ENCODE measurements at regions not wholly inside any gene's neighbourhood (a gene's known extent, or its start where the extent isn't known, plus 50 kb on each side); places are given as distances from the start of the nearest gene placed in this dataset.

DNA sequence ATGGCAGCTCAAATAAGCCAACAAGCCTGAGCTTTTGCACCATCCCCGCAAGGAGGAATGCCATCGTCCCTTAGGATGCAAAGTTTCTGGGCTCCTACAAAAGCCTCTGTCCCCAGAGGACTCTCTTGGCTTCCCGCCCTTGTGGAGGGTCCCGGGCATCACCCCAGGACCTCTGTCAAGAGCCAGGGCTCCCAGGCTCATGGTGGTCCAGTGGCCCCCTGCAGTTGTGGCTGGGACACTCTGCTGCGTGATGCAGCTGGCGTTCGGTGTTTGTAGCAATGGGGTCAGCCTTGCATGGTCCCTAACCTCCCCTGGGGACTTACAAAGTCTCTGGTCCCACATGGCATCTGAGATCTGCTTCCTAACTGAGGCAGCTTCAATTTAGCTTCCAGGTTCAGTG is 104.7 kb downstream of the RIPK4 start:
- H3K27me3 ChIP-seq: no peaks in the 10 kb centered on the region
- TF ChIP-seq CTCF (IDR thresholded peaks at IDR 0.05) (no peak), POLR2A (IDR thresholded peaks at IDR 0.05) (no peak)
- H3K4me3 ChIP-seq: no peak overlapping the region
- H3K36me3 ChIP-seq (replicated peaks in 1 of 2; ENCODE audit: insufficient read depth in 1 of 2, low read depth in 2 of 2): no peaks in the 10 kb centered on the region
- no peak overlapping the region for H3K27ac ChIP-seq
- 81 to 86% methylated on average over 3 to 7 of the region's 7 CpGs for WGBS, 2 donors
- H3K4me1 ChIP-seq: peaks cover 4% of the 10 kb centered on the region
- DNase-seq (no peak), ATAC-seq (no peak)
- H3K9me3 ChIP-seq: no peaks in the 10 kb centered on the region
- intact Hi-C loops (cut with DNase I): no loop called here

GRCh38 chr21:41660748-41661147 is 106.1 kb downstream of the RIPK4 start:
- H3K4me1 ChIP-seq: peaks cover 4% of the 10 kb centered on the region
- WGBS, 2 donors: 67 to 81% methylated on average over 9 to 10 of the region's 10 CpGs
- intact Hi-C loops (cut with DNase I): no loop called here
- no peak for ATAC-seq
- H3K4me3 ChIP-seq: no peak overlapping the region
- no peak for TF ChIP-seq POLR2A (IDR thresholded peaks at IDR 0.05)
- TF ChIP-seq CTCF (IDR thresholded peaks at IDR 0.05): no peak
- H3K9me3 ChIP-seq: no peaks in the 10 kb centered on the region
- H3K36me3 ChIP-seq (replicated peaks in 1 of 2; ENCODE audit: insufficient read depth in 1 of 2, low read depth in 2 of 2): no peaks in the 10 kb centered on the region
- DNase-seq: no peak
- H3K27me3 ChIP-seq: no peaks in the 10 kb centered on the region
- no peak overlapping the region for H3K27ac ChIP-seq

DNA sequence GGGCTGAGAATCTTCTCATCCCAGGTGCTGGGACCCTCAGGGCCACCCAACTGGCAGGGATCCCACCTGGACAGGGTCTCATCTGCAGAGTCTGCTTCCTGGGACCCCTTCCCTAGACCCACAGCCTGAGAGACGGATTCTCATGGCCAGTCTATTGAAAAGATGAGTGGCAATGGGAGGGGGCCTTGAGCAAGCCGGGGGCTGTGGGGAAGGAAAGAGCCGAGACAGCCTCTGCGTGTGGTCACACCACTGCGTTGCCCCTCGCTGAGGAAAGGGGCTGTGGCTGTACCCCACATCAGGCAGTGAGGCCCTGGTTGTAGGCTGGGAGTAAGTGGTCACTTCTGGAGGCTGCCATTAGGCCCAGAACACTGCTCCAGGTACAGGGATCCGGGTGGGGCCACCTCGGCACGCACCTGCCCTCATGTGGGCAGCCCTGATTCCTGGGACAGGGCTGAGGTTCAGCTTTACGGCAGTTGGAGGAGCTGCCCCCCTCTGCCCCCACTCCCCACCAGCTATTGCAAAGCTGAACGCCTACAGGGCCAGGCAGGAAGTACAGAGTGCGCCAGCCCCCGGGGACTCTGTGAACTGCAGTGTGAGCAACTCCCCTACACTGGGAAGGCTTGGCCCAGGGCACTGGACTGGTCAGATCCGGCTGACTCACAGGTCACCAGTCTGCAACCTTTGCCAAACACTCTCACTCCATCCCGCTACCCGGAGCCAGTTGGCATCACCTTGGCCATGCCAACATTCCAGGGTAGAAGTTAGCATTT is 106.9 kb downstream of the RIPK4 start:
- Histone ChIP-seq H3K27me3 (no peaks in the 10 kb centered on the region), H3K4me3 (no peak overlapping the region), H3K36me3 (replicated peaks in 1 of 2; ENCODE audit: insufficient read depth in 1 of 2, low read depth in 2 of 2) (no peaks in the 10 kb centered on the region), H3K9me3 (no peaks in the 10 kb centered on the region), H3K4me1 (peaks cover 4% of the 10 kb centered on the region), H3K27ac (no peak overlapping the region)
- 79% methylated on average over 10 to 16 of the region's 16 CpGs for WGBS, 2 donors
- intact Hi-C loops (cut with DNase I): no loop called here
- peak; percentile 29 for ATAC-seq
- DNase-seq: no peak
- TF ChIP-seq CTCF (IDR thresholded peaks at IDR 0.05) (no peak), POLR2A (IDR thresholded peaks at IDR 0.05) (no peak)

- WGBS, 2 donors: 73 to 77% methylated on average over 6 of the region's 6 CpGs
- no peak for TF ChIP-seq CTCF (IDR thresholded peaks at IDR 0.05)
- no peak for TF ChIP-seq POLR2A (IDR thresholded peaks at IDR 0.05)
- no peak for DNase-seq
- intact Hi-C loops (cut with DNase I): no loop called here
- Histone ChIP-seq H3K27me3 (no peaks in the 10 kb centered on the region), H3K4me1 (peaks cover 6% of the 10 kb centered on the region), H3K9me3 (no peaks in the 10 kb centered on the region), H3K27ac (no peak overlapping the region), H3K4me3 (no peak overlapping the region), H3K36me3 (replicated peaks in 1 of 2; ENCODE audit: insufficient read depth in 1 of 2, low read depth in 2 of 2) (no peaks in the 10 kb centered on the region)
- ATAC-seq: no peak
Observed at GRCh38 chr21:41656946-41657525, 109.8 kb downstream of the RIPK4 start.

DNA sequence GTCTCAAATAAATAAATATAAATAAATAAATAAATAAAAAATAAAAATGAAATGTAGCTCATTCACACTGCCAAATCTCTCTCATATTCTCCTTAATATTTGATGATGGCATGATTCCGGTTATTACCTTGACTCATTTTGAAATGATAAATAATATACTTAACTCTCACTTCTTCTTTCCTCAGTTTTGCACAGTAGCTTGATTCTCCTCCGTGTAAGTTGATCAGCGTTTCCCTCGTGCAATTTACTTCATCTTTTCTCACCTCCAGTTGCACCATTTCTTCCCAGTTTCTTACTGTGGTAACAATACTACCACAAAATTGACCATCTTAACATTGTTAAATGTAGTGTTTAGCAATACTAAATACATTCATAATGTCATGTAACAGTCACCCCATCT is 111.6 kb downstream of the RIPK4 start:
- intact Hi-C loops (cut with DNase I): no loop called here
- no peak for ATAC-seq
- Histone ChIP-seq H3K4me1 (peaks cover 20% of the 10 kb centered on the region), H3K27me3 (no peaks in the 10 kb centered on the region), H3K9me3 (no peaks in the 10 kb centered on the region), H3K27ac (no peak overlapping the region), H3K36me3 (replicated peaks in 1 of 2; ENCODE audit: insufficient read depth in 1 of 2, low read depth in 2 of 2) (no peaks in the 10 kb centered on the region), H3K4me3 (no peak overlapping the region)
- 71 to 84% methylated on average over 4 of the region's 4 CpGs for WGBS, 2 donors
- DNase-seq: no peak
- TF ChIP-seq POLR2A (IDR thresholded peaks at IDR 0.05): no peak
- TF ChIP-seq CTCF (IDR thresholded peaks at IDR 0.05): no peak
